ENCODE measurements at regions not wholly inside any gene's neighbourhood (a gene's known extent, or its start where the extent isn't known, plus 50 kb on each side); places are given as distances from the start of the nearest gene placed in this dataset.

GRCh38 chr2:9747396-9747795 lies 95.9 kb upstream of the TAF1B start:
- TF ChIP-seq POLR2A (IDR thresholded peaks at IDR 0.05; ENCODE audit: borderline replicate concordance, extremely low read depth, insufficient read depth, insufficient read length) (no peak), EZH2 (IDR thresholded peaks at IDR 0.05) (no peak), POLR2AphosphoS5 (IDR thresholded peaks at IDR 0.05; ENCODE audit: low read depth, low read length) (no peak), EGR1 (IDR thresholded peaks at IDR 0.05; ENCODE audit: low read depth) (no peak), JUND (IDR thresholded peaks at IDR 0.05) (no peak), YY1 (IDR thresholded peaks at IDR 0.05; ENCODE audit: extremely low read depth, insufficient replicate concordance, low read depth, low read length) (no peak), SIN3A (IDR thresholded peaks at IDR 0.05; ENCODE audit: low read depth) (no peak), CEBPB (IDR thresholded peaks at IDR 0.05; ENCODE audit: low read depth) (no peak), SP1 (IDR thresholded peaks at IDR 0.05; ENCODE audit: low read depth) (no peak), CBX3 (IDR thresholded peaks at IDR 0.05; ENCODE audit: low read depth) (no peak), ZNF274 (IDR thresholded peaks at IDR 0.05; ENCODE audit: low read depth, low read length) (no peak), EZH2phosphoT487 (IDR thresholded peaks at IDR 0.05; ENCODE audit: borderline replicate concordance) (no peak)
- TF ChIP-seq, protein P1, sequence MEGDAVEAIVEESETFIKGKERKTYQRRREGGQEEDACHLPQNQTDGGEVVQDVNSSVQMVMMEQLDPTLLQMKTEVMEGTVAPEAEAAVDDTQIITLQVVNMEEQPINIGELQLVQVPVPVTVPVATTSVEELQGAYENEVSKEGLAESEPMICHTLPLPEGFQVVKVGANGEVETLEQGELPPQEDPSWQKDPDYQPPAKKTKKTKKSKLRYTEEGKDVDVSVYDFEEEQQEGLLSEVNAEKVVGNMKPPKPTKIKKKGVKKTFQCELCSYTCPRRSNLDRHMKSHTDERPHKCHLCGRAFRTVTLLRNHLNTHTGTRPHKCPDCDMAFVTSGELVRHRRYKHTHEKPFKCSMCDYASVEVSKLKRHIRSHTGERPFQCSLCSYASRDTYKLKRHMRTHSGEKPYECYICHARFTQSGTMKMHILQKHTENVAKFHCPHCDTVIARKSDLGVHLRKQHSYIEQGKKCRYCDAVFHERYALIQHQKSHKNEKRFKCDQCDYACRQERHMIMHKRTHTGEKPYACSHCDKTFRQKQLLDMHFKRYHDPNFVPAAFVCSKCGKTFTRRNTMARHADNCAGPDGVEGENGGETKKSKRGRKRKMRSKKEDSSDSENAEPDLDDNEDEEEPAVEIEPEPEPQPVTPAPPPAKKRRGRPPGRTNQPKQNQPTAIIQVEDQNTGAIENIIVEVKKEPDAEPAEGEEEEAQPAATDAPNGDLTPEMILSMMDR (IDR thresholded peaks at IDR 0.05 in 2 of 3, conservative IDR thresholded peaks at IDR 0.05 in 1 of 3; ENCODE audit: borderline replicate concordance in 1 of 3, insufficient read depth in 1 of 3, low read depth in 2 of 3, low read length in 2 of 3), result no peak
- TF ChIP-seq, protein P2, sequence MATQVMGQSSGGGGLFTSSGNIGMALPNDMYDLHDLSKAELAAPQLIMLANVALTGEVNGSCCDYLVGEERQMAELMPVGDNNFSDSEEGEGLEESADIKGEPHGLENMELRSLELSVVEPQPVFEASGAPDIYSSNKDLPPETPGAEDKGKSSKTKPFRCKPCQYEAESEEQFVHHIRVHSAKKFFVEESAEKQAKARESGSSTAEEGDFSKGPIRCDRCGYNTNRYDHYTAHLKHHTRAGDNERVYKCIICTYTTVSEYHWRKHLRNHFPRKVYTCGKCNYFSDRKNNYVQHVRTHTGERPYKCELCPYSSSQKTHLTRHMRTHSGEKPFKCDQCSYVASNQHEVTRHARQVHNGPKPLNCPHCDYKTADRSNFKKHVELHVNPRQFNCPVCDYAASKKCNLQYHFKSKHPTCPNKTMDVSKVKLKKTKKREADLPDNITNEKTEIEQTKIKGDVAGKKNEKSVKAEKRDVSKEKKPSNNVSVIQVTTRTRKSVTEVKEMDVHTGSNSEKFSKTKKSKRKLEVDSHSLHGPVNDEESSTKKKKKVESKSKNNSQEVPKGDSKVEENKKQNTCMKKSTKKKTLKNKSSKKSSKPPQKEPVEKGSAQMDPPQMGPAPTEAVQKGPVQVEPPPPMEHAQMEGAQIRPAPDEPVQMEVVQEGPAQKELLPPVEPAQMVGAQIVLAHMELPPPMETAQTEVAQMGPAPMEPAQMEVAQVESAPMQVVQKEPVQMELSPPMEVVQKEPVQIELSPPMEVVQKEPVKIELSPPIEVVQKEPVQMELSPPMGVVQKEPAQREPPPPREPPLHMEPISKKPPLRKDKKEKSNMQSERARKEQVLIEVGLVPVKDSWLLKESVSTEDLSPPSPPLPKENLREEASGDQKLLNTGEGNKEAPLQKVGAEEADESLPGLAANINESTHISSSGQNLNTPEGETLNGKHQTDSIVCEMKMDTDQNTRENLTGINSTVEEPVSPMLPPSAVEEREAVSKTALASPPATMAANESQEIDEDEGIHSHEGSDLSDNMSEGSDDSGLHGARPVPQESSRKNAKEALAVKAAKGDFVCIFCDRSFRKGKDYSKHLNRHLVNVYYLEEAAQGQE (IDR thresholded peaks at IDR 0.05; ENCODE audit: low read depth), result no peak

Data from HCT116 (cell line).